ENCODE measurements at regions not wholly inside any gene's neighbourhood (a gene's known extent, or its start where the extent isn't known, plus 50 kb on each side); places are given as distances from the start of the nearest gene placed in this dataset.

GRCh38 chr2:778731-779350, 101.6 kb upstream of the TMEM18 start:
- Mint-ChIP-seq H3K4me3 (no peak overlapping the region), H3K27ac (no peak overlapping the region), H3K27me3 (peaks cover 3% of the 10 kb centered on the region), H3K9me3 (no peaks in the 10 kb centered on the region), H3K4me1 (ENCODE audit: low read depth) (no peaks in the 10 kb centered on the region), H3K36me3 (ENCODE audit: low read depth) (no peaks in the 10 kb centered on the region)

GRCh38 chr2:777546-777945, 100.3 kb upstream of the TMEM18 start:
- no peak overlapping the region for H3K4me3 Mint-ChIP-seq
- H3K27me3 Mint-ChIP-seq: peaks cover 3% of the 10 kb centered on the region
- no peak overlapping the region for H3K27ac Mint-ChIP-seq

GRCh38 chr2:777051-777450, 99.8 kb upstream of the TMEM18 start:
- Mint-ChIP-seq H3K4me3 (no peak overlapping the region), H3K4me1 (ENCODE audit: low read depth) (no peaks in the 10 kb centered on the region), H3K36me3 (ENCODE audit: low read depth) (no peaks in the 10 kb centered on the region), H3K27ac (no peak overlapping the region), H3K27me3 (peaks cover 3% of the 10 kb centered on the region), H3K9me3 (no peaks in the 10 kb centered on the region)

More at GRCh38 chr2:777546-777945, 100.3 kb upstream of the TMEM18 start:
- Mint-ChIP-seq H3K4me1 (ENCODE audit: low read depth) (no peaks in the 10 kb centered on the region), H3K9me3 (no peaks in the 10 kb centered on the region), H3K36me3 (ENCODE audit: low read depth) (no peaks in the 10 kb centered on the region)

- Mint-ChIP-seq H3K4me1 (ENCODE audit: low read depth) (no peaks in the 10 kb centered on the region), H3K27me3 (peaks cover under 1% of the 10 kb centered on the region), H3K36me3 (ENCODE audit: low read depth) (no peaks in the 10 kb centered on the region), H3K4me3 (no peak overlapping the region), H3K27ac (no peak overlapping the region), H3K9me3 (no peaks in the 10 kb centered on the region)
These were observed 99.3 kb upstream of the TMEM18 start for GRCh38 chr2:776487-776886.

GRCh38 chr2:776038-776437, 98.8 kb upstream of the TMEM18 start:
- Mint-ChIP-seq H3K9me3 (no peaks in the 10 kb centered on the region), H3K4me3 (no peak overlapping the region), H3K27me3 (no peaks in the 10 kb centered on the region), H3K27ac (no peak overlapping the region), H3K36me3 (ENCODE audit: low read depth) (no peaks in the 10 kb centered on the region), H3K4me1 (ENCODE audit: low read depth) (no peaks in the 10 kb centered on the region)

GRCh38 chr2:774436-774835, 97.2 kb upstream of the TMEM18 start:
- H3K27ac Mint-ChIP-seq: no peak overlapping the region
- no peaks in the 10 kb centered on the region for H3K27me3 Mint-ChIP-seq
- H3K9me3 Mint-ChIP-seq: no peaks in the 10 kb centered on the region
- H3K4me1 Mint-ChIP-seq (ENCODE audit: low read depth): peaks cover 9% of the 10 kb centered on the region
- H3K36me3 Mint-ChIP-seq (ENCODE audit: low read depth): no peaks in the 10 kb centered on the region
- no peak overlapping the region for H3K4me3 Mint-ChIP-seq

GRCh38 chr2:773256-774160, 96.3 kb upstream of the TMEM18 start:
- Mint-ChIP-seq H3K9me3 (peaks cover 7% of the 10 kb centered on the region), H3K36me3 (ENCODE audit: low read depth) (peaks cover 5% of the 10 kb centered on the region)

GRCh38 chr2:771538-771937, 94.3 kb upstream of the TMEM18 start:
- no peak overlapping the region for H3K27ac Mint-ChIP-seq
- peaks cover 7% of the 10 kb centered on the region for H3K36me3 Mint-ChIP-seq (ENCODE audit: low read depth)
- H3K27me3 Mint-ChIP-seq: peaks cover 3% of the 10 kb centered on the region
- H3K9me3 Mint-ChIP-seq: peaks cover 12% of the 10 kb centered on the region
- H3K4me3 Mint-ChIP-seq: no peak overlapping the region
- H3K4me1 Mint-ChIP-seq (ENCODE audit: low read depth): peaks cover 33% of the 10 kb centered on the region

More at GRCh38 chr2:773256-774160, 96.3 kb upstream of the TMEM18 start:
- Mint-ChIP-seq H3K27ac (peak overlapping the region; percentile 31), H3K4me3 (no peak overlapping the region), H3K27me3 (peaks cover 3% of the 10 kb centered on the region), H3K4me1 (ENCODE audit: low read depth) (peaks cover 14% of the 10 kb centered on the region)

GRCh38 chr2:770776-771175, 93.6 kb upstream of the TMEM18 start:
- Mint-ChIP-seq H3K4me1 (ENCODE audit: low read depth) (peaks cover 40% of the 10 kb centered on the region), H3K27me3 (peaks cover 3% of the 10 kb centered on the region), H3K4me3 (no peak overlapping the region), H3K9me3 (peaks cover 12% of the 10 kb centered on the region), H3K27ac (no peak overlapping the region), H3K36me3 (ENCODE audit: low read depth) (peaks cover 7% of the 10 kb centered on the region)

- no peak overlapping the region for H3K27ac Mint-ChIP-seq
- peaks cover 12% of the 10 kb centered on the region for H3K9me3 Mint-ChIP-seq
- peaks cover 7% of the 10 kb centered on the region for H3K36me3 Mint-ChIP-seq (ENCODE audit: low read depth)
- peaks cover 40% of the 10 kb centered on the region for H3K4me1 Mint-ChIP-seq (ENCODE audit: low read depth)
- H3K27me3 Mint-ChIP-seq: peaks cover 3% of the 10 kb centered on the region
- no peak overlapping the region for H3K4me3 Mint-ChIP-seq
These were observed 92.6 kb upstream of the TMEM18 start for GRCh38 chr2:769771-770170.

GRCh38 chr2:768451-768850, 91.2 kb upstream of the TMEM18 start:
- Mint-ChIP-seq H3K9me3 (peaks cover 12% of the 10 kb centered on the region), H3K36me3 (ENCODE audit: low read depth) (peaks cover 7% of the 10 kb centered on the region), H3K27ac (no peak overlapping the region), H3K4me3 (no peak overlapping the region), H3K27me3 (peaks cover 3% of the 10 kb centered on the region), H3K4me1 (ENCODE audit: low read depth) (peaks cover 40% of the 10 kb centered on the region)

GRCh38 chr2:767944-768343, 90.7 kb upstream of the TMEM18 start:
- H3K27ac Mint-ChIP-seq: no peak overlapping the region
- H3K27me3 Mint-ChIP-seq: peaks cover 3% of the 10 kb centered on the region
- H3K36me3 Mint-ChIP-seq (ENCODE audit: low read depth): peaks cover 7% of the 10 kb centered on the region
- no peak overlapping the region for H3K4me3 Mint-ChIP-seq
- peaks cover 40% of the 10 kb centered on the region for H3K4me1 Mint-ChIP-seq (ENCODE audit: low read depth)
- peaks cover 12% of the 10 kb centered on the region for H3K9me3 Mint-ChIP-seq

- no peak overlapping the region for H3K27ac Mint-ChIP-seq
- H3K4me3 Mint-ChIP-seq: no peak overlapping the region
- H3K4me1 Mint-ChIP-seq (ENCODE audit: low read depth): peaks cover 43% of the 10 kb centered on the region
- H3K9me3 Mint-ChIP-seq: peaks cover 12% of the 10 kb centered on the region
- H3K27me3 Mint-ChIP-seq: peaks cover 3% of the 10 kb centered on the region
- H3K36me3 Mint-ChIP-seq (ENCODE audit: low read depth): peaks cover 7% of the 10 kb centered on the region
These were observed 90.2 kb upstream of the TMEM18 start for GRCh38 chr2:767440-767839.

GRCh38 chr2:766255-766654, 89.0 kb upstream of the TMEM18 start:
- H3K36me3 Mint-ChIP-seq (ENCODE audit: low read depth): peaks cover 7% of the 10 kb centered on the region
- peaks cover 44% of the 10 kb centered on the region for H3K4me1 Mint-ChIP-seq (ENCODE audit: low read depth)
- no peak overlapping the region for H3K4me3 Mint-ChIP-seq
- H3K27ac Mint-ChIP-seq: no peak overlapping the region
- H3K27me3 Mint-ChIP-seq: peaks cover 3% of the 10 kb centered on the region
- peaks cover 12% of the 10 kb centered on the region for H3K9me3 Mint-ChIP-seq

- Mint-ChIP-seq H3K27ac (no peak overlapping the region), H3K4me3 (no peak overlapping the region), H3K4me1 (ENCODE audit: low read depth) (peaks cover 44% of the 10 kb centered on the region), H3K36me3 (ENCODE audit: low read depth) (peaks cover 7% of the 10 kb centered on the region), H3K27me3 (peaks cover 3% of the 10 kb centered on the region), H3K9me3 (peaks cover 12% of the 10 kb centered on the region)
These were observed 88.2 kb upstream of the TMEM18 start for GRCh38 chr2:765369-765768.

Measured in stimulated activated naive CD8-positive, alpha-beta T cell treated with anti-CD3 and anti-CD28 coated beads, Interleukin-15, Interleukin-2, amounts not matched to agents 100 ng/mL and 50 ng/mL, for 24 hours (primary cell).